Right forelimb (tissue), 1 donor: ENCODE measurements at regions not wholly inside any gene's neighbourhood (a gene's known extent, or its start where the extent isn't known, plus 50 kb on each side); places are given as distances from the start of the nearest gene placed in this dataset.

Experiments
- DNase-seq: peaks from one replicate; pipeline ENCODE4 v3.0.0-alpha.2; 2018

GRCh38 chr3:13168391-13168790 lies 95.2 kb upstream of the IQSEC1 start:
- no peak for DNase-seq

- DNase-seq: no peak
These were observed 94.6 kb upstream of the IQSEC1 start for GRCh38 chr3:13167829-13168228.

GRCh38 chr3:13167064-13167743 lies 94.0 kb upstream of the IQSEC1 start:
- DNase-seq: no peak

DNA sequence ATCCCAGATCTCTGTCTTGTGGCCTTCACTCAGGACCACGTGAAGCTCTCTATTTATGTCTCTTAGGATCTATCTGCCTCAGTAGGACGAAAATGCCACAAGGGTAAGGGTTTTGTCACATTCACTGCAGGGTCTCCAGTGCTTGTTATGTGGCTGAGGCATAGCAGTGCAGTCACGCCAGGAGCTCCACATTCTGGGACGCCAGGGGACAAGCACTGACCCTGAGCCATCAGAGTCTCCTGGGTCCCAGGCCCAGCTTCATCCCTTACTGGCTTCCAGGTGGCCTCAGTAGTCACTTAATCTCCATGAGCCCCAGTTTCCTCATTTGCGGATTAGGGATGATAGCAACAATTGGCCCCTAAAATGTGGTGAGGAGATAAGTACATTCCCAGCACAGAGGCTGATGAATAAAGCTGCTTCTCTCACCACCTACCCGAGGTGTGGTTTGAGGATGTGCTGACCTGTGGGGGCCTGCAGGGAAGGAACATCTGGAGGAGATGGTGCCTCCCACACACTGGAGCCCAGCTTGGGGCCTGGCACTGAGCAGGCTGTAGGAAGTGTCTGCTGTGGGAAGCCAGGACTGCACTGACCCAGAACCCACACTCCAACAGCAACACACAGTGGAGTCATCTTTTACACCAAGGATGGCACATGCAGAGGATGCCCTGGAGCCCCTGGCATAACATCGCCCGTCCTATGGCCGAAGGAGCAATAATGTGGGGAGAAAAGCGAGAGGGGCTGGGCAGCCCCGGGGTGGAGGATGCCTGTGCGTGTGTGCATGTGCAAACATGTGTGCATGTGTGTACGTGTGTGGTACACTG lies 93.2 kb upstream of the IQSEC1 start:
- no peak for DNase-seq

DNA sequence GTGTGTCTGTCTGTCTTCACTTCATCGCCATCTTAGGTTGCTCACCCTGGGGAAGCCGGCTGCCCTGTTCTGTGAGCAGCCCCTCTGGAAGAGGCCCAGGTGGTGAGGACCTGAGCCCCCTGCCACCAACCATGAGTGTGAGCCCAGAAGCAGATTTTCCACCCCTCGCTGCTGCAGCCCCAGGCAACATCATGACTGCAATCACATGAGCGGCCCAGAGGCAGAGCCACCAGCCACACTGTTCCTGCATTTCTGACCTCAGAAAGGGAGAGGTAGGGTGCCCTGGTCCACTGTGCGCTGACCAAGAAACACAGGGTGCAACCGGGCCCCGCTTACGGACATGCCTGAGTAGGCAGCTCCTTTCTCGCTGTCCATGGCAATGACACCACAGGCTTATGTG lies 92.3 kb upstream of the IQSEC1 start:
- DNase-seq: no peak

DNA sequence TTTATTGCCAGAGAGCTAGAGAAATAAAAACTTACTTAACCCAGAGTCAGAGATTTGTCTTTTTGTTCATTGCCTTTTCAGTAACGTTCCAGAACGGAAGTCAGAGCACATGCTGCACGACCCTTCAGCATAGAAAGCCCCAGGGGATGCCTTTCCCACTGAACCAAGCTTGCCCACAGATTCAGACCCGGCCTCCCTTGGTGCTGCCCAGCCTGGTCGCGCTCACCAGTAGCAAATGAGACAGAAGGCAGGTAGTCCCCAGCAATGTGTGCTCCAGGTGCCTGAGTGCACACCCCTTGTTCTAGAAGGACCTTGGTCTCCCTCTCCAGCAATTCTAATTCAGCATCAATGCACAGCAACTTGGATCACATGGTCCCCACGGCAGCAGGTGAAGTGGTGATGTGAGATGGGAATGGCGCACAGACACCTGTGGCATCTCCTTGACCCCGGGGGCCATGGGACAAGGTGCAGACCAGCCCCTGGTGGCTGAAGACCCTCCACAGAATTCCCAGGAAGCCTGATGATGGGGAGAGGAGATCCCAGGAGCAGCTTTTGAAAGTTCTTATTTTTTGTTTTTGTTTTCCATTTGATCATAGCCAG lies 91.8 kb upstream of the IQSEC1 start:
- DNase-seq: no peak

DNA sequence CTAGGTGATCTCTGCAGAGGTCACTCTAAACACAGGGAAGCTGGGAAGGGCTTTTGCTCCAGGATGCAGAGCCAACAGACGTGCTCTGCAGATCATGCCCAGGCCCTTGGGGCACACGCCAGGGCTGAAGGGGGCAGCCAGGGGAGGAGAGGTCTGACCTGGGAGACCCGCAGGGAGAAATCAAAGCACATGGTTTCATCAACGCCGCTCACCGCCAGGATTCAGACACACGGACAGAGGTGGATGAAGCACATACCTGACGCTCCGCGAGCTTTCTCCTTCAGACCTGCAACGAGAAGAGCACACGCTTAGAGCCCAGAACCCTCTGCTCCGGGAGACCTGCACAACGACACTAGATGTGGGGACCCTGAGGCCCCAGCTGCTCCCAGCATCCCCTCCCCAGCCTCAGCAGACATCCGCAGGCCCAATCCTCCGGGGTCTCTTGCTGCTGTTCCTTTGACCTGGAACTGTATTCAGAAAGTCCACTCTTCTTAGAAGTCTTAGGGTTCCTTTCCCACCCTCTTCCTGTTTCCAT lies 90.7 kb upstream of the IQSEC1 start:
- no peak for DNase-seq

DNA sequence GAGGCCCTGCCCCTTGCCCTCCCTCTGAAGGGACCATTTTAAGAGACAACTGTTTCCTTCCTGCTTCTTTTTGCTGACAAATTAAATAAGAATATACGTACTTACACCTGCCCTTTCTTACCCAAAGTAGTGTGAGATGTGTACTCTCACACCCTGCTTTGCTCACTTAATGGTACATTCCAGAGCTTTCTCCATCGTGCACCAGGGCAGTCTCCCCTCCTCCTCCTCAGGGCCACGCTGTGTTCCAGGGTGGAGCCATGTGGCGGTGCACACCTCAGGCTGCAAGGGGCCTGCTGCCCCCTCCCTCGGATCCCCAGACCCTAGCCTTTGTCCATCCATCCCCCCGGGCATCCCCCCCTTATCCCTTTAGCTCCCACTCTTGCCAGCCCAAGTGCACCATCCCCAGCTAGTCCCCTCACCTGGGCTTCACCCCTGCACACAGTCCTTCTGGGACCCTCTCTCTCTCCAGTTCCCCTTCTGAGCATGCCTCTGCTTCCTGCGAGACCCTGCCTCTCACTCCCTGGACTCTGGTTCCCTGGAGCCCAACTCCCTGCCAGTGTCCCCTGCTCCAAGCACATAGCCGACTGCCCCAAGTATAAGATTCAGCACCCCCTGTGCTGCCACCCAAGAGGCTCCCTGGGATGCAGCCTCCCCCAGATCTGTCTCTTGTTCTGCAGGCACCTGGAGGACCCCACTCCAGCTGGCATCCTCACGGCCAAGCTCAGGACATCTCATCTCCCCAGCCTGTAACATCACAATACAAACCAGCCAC lies 89.5 kb upstream of the IQSEC1 start:
- DNase-seq: no peak

GRCh38 chr3:13161771-13162535 lies 88.7 kb upstream of the IQSEC1 start:
- DNase-seq: no peak

DNA sequence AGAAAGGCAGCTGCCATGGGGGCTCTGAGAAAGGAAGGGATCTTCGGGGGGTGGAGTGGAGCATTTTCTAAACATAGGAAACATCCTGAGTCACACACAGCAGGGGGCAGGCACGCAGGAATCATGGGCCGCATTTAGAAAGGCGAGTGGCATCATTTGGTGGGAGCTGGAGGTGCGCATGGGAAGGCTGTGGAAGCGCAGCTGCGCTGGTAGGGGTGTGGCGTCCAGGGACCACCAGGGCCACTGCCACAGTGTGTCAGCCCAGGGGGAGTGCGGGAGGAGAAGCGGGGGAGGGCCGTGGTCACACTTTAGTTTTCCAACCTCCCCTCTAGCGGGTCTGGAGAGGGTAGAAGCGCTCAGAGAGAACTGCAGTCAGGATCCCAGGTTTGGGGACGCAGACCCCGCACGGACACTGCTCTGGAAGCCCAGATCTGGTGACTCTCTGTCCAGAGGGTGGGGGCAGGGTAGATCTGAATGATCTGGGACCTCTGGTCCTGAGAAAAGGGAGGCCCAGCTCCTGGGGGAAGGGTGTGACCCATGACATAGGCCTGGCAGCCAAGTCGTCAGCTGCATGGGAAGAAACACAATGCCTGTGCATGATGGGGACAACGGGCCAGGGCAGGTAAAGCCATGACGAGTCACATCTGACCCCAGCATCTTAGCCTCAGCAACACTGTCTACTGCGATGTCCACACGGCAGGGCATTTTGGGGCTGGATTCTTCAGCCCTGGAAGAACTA lies 88.0 kb upstream of the IQSEC1 start:
- DNase-seq: no peak

DNA sequence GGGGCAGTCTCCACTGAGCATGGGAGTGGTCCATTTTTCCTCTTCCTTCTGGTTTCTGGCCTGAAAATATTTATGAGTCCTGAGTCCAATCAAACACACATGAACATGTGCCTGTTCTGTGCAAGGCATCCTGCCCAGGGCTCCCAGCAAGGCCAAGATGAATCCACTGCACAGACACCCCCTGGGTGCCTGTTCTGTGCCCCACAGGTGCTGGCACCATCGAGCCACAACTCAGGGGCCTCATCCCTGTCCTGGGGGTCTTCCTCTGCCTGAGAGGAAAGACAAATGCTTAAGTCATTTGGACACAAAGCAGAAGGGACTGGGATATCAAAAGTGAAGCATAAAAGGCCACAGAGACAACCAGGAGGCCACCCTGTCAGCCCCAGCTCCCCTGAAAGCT lies 87.4 kb upstream of the IQSEC1 start:
- no peak for DNase-seq

DNA sequence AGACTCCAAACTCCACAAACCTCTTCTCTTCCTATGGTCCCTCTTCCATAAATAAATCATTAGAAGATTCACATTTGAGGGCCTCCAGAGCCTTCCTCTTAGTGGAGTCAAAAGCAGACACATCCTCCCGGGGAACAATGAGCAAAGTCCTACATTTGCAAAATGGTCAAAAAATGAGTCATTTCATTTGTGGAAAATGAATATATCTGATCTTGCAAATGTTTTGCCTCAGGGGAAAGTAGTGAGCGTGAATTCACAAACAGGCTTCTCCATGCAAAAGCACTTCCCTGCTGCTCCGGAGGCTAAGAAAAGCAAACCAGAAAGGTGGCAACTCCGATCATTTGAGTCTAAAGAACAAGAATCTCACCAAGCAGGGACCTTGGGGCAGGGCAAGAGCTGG lies 86.7 kb upstream of the IQSEC1 start:
- DNase-seq: no peak

- DNase-seq: no peak
These were observed 85.6 kb upstream of the IQSEC1 start for GRCh38 chr3:13158871-13159270.

GRCh38 chr3:13158408-13158807 lies 85.2 kb upstream of the IQSEC1 start:
- DNase-seq: no peak

DNA sequence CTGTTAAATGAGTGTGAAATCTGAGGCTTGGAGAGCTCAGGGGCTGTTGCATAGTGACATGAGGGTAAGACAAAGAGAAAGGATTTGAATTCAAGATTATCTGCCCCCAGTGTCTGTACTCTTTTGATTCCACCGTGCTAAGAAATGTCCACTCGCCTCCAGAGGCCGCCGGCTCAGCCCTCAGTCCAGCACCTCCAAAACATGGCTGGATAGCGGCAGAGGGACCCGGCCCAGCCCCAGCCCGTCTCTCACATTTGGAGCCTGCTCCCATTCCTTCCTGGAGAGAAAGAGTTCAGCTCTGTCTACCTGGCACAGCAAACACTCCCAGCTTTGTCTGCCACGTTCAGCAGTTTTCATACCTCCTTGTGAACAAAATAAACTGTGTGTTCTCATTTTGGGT lies 84.8 kb upstream of the IQSEC1 start:
- no peak for DNase-seq

DNA sequence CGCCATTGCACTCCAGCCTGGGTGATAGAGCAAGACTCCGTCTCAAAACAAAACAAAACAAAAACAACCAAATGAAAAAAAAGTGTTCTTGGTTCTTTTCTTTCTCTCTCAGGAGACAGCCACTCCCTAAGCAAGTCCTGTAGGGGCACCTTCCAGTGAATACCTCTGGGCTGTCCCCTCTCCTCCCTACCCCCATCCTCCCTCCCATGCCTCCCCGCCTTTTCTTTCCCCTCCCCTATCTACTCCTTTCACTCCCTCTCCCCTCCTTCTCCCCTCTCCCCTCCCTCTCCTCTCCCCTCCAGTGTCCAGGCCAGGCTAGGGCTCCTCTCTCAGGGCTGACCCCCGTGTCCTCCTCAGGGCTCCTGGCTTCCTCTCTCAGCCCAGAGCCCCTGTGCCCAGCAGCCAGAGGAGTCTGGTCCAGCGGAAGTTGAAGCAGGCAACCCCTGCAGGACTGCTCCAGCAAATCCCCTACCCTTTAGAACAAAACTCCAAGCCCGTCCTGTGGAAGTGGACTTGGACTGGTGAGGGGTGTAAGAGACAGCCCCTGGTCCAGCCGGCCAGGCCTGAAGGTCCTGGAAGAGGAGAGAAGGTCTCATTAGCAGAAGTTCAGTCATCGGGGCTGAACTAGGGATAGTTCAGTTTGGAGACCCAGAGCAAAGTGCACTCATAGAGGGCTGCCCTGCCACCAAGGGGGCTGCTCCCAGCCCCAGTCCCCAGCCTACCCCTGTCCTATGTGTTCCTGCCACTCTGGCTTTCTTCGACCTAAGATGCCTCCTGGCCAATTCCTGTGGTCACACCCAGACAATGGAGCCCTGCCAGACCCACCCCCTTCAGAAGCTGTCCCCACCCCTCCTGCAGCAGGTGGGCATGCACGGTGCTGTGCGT lies 79.8 kb upstream of the IQSEC1 start:
- DNase-seq: no peak

GRCh38 chr3:13150624-13151023 lies 77.4 kb upstream of the IQSEC1 start:
- no peak for DNase-seq

GRCh38 chr3:13149330-13150108 lies 76.3 kb upstream of the IQSEC1 start:
- no peak for DNase-seq

DNA sequence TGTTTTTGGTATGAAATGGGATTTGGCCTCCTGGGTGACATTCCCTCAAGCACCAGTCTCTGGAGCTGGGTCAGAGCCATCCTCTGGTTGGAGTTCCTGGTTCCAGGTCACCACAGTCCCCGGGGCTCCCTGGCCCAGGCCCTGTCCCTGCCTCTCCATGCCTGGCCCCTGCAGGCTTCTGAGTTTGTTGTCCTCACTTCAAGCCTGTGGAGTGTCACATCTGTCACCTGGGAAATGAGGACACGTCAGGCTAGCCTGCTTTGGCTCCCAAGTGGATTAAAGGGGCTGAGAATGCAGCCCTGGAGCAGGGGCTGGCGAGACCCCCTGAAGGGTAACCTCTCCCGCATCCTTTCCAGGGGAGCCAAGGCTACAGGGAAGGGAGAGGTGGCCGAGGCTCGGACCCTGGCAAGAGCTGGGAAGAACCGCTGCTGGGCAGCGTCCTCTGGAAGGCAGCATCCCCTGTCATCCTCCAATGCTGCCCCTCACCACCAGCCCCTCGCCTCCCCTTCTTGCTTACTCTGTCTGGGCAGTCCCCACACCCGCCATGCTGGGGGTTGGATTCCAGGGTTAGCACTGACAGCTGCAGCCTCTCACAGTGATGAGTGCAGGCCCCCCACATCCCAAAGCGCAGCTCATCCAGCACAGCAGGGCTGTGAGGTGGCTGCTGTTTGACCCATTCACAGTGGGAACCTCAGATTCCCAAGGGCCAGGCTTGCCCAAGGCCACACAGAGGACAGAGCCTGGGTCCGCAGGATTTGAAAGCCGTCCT lies 75.5 kb upstream of the IQSEC1 start:
- no peak for DNase-seq
